ENCODE measurements at regions not wholly inside any gene's neighbourhood (a gene's known extent, or its start where the extent isn't known, plus 50 kb on each side); places are given as distances from the start of the nearest gene placed in this dataset.

DNA sequence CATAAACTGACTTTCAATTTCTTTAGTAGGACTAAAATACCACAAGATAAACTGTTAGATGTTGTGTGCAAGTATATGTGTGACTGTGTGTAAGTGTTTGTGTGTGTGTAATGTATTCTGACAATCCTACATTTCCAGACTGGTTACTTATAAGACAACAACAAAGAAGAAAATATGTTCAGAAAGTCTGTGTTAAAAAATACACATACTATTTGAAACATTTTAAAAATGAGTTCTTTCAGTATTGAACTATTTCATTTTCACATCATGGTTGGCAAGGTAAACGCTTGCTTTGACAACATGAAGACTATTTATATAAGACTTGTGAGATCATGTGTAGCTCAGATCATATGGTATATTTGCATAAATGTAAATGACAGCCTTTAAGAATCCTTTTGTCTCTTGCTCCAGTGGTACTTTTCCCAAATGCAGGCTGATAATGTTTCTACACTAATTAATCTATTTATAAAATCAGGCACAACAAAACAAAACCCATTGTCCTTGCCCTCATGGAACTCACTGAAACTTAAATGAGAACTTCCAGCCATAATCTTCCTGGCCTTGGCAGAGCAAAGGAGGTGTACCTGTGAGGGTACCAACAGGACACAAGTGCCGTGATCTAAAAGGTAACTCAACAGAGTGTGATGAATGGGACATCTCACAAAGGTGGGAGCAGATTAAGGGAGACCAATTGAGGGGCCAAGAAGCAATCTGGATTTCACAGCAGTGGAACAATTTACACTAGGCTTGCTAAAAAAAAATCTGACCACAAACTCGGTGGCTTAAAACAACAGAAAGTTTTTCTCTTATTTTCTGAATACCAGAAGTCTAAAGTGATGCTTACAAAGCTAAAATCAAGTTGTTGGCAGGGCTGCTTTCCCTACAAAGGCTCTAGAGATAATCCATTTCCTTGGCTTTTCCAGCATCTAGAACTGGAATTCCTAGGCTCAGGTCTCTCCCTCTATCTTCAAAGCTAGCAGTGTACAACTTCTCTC lies 349.0 kb downstream of the TBC1D4 start:
- DNase-seq (ENCODE audit: low spot score) = no peak

GRCh38 chr13:75129331-75129730 lies 352.6 kb downstream of the TBC1D4 start:
- DNase-seq (ENCODE audit: low spot score) = no peak

DNA sequence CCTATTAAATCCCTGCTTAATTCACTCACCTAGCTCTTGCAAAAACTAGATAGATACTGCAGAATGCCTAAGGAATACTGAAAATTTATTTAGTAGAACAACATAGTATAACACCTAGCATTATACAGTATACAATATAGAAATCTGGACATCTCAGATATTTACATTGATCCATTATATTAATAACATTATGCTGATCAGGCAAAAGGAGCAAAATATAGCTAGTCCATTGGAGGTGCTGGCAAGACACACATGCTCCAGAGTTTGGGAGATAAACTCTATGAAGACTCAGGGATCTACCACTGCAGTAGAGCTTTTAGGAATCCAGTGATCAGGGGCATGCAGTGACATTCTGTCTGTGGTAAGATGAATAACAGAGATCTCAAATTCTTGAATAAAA lies 357.6 kb downstream of the TBC1D4 start:
- no peak for DNase-seq (ENCODE audit: low spot score)

GRCh38 chr13:75123428-75123827 lies 358.5 kb downstream of the TBC1D4 start:
- DNase-seq (ENCODE audit: low spot score) = no peak

DNA sequence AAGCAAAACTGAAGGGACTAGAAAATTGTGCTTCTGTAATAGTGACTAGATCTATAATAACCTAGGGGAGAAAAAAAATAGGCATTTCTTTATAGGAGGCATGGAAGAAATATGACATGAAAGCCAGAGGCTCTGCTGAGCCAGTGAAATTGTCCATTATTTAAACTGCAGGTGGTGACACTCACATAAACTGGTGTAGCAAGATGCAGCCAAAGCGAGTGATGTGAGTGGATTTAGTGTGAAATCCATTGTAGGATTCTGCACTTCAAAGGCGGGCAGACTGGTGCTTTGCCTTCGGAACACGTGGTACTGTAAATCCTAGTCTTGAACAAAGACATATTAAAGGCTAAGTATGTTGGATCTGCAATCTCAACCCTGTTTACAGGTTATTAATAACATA lies 361.9 kb downstream of the TBC1D4 start:
- peak; percentile 60 for DNase-seq (ENCODE audit: low spot score)

DNA sequence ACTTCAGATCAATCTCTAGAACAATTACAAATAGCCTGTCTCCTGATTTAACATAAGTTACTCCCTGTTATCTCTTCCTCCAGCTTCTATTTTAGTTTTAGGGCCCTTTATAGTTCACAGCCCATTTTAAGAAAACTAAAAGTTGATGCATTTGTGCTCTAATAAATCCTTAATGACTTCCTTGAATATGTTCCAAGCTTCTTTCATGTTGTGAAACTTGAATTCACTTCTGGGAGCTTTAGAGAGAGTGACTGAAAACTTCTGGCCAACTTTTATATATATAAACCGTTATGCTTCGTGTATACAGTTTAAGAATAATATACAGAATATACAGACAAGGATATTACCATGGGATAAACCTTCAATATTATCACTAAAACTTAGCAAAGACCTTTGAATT lies 366.8 kb downstream of the TBC1D4 start:
- no peak for DNase-seq (ENCODE audit: low spot score)

GRCh38 chr13:75103976-75104375 lies 378.0 kb downstream of the TBC1D4 start:
- no peak for DNase-seq (ENCODE audit: low spot score)

DNA sequence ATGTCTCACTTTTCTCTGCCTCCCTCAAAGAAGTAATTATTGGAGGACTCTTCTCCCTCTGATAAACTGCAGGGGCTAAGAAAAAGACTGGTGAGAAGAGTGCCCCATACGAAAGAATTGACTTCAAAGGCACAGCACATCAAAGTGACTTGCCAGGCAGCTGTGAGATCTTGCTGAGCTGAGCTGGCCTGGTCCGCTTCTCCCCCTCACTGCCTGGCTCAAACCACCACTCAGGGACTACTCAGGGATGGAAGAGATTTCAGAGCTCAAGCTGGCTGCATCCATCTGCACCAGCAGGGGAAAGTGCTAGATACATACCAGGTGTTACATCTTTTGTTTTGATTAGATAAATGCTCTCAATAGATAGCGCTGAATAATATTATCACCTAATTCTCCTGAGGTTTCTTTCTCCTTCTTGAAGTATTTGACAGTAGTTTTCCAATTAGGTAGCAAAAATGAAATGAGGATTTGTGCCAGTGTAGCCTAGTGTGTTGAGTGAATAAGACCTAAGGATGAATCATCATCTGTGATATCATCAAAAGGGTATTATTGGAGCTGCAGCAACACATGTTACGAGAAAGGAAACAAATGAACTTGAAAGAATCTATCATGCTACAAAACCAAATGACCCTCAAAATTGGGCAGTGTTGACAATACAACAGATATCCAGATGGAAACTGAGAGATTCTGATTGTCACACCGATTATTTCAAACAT lies 379.8 kb downstream of the TBC1D4 start:
- peak; percentile 42 for DNase-seq (ENCODE audit: low spot score)

GRCh38 chr13:75101348-75101747 lies 380.6 kb downstream of the TBC1D4 start:
- DNase-seq (ENCODE audit: low spot score) = no peak

DNA sequence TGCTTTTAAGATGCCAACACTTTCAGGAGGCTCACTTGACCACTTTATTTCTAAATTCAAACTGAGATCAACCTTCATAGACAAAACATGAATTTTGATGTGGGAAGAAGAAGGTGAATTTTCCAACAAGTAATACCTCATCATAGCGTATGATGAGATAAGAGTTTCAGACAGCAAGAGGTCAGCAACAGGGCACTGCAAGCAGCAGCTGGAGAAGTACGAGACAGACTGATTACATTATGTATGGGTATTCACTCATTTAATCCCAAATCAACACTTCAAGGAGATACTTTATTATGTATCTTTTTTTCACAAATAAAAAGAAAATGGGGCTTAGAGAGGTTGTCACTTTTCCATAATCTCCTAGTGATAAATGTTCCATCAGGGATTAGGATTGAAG lies 389.8 kb downstream of the TBC1D4 start:
- peak; percentile 5 for DNase-seq (ENCODE audit: low spot score)

GRCh38 chr13:75091718-75092117 lies 390.3 kb downstream of the TBC1D4 start:
- DNase-seq (ENCODE audit: low spot score) = peak; percentile 12

DNA sequence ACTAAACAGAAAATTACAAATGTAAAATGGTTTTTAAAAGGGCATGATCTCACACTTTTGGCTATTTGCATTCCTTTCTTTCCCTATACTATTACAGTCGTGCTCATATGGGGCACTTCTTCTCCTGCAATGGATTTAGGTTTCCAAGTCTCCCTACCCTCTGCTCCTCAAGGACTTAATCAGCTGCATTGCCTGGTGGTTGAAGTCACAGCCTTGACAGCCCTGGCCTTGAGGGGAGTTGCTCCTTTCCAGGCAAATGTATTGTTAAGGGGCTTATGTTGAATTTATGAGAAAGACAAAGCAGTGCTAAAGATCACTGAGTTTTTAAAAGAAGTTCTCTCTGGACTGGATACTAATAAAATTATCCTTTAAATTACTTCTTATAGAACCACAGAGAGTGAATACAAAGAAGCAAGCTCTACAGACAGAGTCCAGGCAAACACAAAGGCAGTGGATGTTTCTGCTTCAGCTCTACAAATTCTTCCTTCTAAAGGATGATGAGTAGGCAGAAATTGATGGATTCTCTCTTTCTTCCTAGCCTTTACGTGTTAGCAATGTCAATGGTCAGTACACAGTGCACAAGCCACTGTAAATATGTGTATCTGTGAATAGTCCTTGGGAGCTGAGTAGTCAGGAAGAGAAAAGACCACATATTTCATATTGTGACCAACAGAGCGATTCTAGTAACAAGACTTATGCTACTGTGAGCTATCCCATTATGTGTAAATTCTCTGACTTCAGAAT lies 390.9 kb downstream of the TBC1D4 start:
- DNase-seq (ENCODE audit: low spot score) = no peak

DNA sequence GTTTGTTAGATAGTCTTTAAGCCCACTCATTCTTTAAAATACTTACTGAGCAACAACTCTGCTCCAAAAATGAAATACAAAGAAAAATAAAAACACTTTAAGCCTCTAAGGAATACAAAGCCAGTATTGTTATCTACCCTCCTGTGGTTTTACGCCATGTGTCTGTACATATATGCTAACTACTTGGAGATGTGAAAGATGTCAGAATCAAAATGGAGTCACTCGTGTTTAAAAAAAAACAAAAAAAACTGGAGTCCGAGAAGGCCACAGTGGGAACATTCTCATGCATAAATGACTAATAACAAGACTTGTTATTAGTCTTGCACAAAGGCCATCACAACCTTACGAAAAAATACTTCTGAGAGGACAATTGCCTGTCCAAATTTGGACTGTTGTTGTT lies 393.1 kb downstream of the TBC1D4 start:
- no peak for DNase-seq (ENCODE audit: low spot score)

DNA sequence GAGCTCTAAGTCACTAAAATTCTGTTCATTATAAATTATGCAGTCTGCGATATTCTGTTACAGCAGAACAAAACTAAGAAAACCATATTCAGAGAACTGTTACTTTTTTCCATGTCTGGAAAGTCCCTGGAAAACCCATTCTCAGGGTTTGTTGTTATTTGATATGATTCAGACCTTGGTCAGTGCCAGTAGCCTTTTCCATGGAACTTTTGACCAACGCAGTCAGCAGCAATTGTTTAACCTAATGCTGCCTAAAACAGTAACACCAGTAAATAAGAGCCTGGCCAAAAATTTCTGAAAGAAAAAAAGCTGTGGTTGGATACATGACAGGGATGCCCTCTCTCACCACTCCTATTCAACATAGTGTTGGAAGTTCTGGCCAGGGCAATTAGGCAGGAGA lies 402.7 kb downstream of the TBC1D4 start:
- no peak for DNase-seq (ENCODE audit: low spot score)

DNA sequence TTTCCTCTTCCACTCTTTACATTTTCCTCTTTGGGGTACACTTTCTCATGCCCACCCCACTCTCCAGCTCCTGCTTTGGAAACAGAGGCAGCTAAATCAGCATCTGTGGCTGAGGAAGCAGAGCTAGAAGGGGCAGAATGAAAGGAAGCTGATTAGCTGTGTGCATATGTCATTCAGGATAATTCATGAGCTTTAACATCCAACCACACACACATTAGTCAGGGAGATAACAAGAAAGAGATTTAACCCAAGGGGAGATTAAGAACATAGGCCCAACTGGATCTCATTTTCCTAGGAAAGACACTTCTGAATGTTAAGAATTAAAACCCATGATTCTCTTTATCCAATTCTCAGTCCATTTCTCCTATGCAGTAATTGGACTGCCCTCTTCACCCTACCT lies 405.5 kb downstream of the TBC1D4 start:
- no peak for DNase-seq (ENCODE audit: low spot score)

DNA sequence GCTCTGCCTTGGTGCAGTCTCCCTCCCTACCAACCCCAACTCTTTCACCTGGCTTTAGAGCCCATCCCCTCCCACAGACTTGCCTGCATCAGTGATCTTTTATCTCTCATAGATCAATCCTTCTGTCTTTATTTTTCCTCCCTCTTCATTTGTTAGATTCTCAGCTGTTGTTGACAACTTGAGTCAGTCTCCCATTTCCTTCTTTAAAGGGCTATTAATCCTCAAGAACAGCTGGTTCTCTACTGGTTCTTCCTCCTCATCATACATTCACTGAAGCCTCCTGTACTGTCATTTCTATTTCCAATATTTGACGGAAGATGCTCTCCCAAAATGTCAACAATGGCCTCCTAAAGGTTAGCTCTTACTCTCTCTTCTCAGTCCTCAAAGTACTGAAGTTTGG lies 408.2 kb downstream of the TBC1D4 start:
- no peak for DNase-seq (ENCODE audit: low spot score)

GRCh38 chr13:75072891-75073290 lies 409.1 kb downstream of the TBC1D4 start:
- no peak for DNase-seq (ENCODE audit: low spot score)

DNA sequence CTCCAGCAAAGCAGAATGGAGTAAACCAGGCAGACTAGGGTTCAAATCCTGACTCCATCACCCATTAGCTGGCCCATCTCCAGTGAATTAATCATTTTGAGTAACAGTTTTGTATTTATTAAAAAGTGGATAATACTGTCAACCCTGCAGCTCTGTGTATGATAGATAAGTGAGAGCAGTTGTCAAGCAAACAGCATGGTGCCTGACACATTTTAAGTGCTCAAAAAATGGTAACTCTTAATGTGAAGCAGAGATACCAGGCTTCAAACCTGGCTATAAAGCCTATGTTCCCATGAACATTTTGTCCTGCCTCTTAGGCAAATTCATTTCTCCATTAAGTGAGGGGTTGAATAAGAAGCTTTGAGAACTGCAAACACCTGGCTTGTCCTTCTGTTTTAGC lies 409.6 kb downstream of the TBC1D4 start:
- no peak for DNase-seq (ENCODE audit: low spot score)

DNA sequence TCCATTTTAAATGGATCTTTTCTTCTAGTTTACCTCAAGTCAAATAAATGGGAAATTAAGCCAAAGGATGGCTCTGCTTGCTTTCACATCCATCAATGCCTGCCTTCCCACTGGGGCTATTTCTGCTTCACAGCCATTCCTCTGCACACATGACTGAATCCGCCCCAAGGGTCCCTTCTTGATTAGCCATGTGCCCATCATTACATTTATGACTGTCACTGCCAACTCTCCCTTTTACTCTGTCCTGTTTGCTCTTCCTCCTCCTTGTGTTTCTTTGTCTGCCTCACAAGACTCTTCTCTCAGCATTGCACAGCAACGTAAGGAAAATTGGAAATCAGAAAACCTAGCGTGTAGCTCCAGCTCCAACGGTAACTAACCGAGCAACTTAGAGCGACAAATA lies 410.2 kb downstream of the TBC1D4 start:
- DNase-seq (ENCODE audit: low spot score) = no peak

GRCh38 chr13:75071395-75071794 lies 410.6 kb downstream of the TBC1D4 start:
- DNase-seq (ENCODE audit: low spot score) = no peak

GRCh38 chr13:75061909-75062308 lies 420.1 kb downstream of the TBC1D4 start:
- no peak for DNase-seq (ENCODE audit: low spot score)

DNA sequence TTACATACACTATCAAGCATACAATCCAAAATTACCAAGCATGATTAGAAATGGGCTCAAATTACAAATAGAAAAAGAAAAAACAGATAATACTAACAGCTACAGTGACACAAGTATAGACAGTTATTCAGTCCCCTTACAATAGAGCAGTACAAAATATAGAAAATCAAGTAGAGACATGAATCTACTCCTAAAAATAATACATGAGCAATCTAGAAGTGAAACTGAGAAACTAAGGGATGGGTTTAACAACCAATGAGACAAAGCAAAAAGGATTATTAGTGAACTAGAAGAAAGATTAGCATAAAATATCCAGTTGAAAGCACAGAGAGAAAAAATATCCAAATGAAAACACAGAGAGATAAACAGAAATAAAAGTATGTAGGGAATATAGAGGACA lies 426.7 kb downstream of the TBC1D4 start:
- DNase-seq (ENCODE audit: low spot score) = no peak
